ENCODE measurements at regions not wholly inside any gene's neighbourhood (a gene's known extent, or its start where the extent isn't known, plus 50 kb on each side); places are given as distances from the start of the nearest gene placed in this dataset.

GRCh38 chr1:37286881-37287280 lies 187.5 kb upstream of the ZC3H12A start (continued):
- TF ChIP-seq, protein P1, sequence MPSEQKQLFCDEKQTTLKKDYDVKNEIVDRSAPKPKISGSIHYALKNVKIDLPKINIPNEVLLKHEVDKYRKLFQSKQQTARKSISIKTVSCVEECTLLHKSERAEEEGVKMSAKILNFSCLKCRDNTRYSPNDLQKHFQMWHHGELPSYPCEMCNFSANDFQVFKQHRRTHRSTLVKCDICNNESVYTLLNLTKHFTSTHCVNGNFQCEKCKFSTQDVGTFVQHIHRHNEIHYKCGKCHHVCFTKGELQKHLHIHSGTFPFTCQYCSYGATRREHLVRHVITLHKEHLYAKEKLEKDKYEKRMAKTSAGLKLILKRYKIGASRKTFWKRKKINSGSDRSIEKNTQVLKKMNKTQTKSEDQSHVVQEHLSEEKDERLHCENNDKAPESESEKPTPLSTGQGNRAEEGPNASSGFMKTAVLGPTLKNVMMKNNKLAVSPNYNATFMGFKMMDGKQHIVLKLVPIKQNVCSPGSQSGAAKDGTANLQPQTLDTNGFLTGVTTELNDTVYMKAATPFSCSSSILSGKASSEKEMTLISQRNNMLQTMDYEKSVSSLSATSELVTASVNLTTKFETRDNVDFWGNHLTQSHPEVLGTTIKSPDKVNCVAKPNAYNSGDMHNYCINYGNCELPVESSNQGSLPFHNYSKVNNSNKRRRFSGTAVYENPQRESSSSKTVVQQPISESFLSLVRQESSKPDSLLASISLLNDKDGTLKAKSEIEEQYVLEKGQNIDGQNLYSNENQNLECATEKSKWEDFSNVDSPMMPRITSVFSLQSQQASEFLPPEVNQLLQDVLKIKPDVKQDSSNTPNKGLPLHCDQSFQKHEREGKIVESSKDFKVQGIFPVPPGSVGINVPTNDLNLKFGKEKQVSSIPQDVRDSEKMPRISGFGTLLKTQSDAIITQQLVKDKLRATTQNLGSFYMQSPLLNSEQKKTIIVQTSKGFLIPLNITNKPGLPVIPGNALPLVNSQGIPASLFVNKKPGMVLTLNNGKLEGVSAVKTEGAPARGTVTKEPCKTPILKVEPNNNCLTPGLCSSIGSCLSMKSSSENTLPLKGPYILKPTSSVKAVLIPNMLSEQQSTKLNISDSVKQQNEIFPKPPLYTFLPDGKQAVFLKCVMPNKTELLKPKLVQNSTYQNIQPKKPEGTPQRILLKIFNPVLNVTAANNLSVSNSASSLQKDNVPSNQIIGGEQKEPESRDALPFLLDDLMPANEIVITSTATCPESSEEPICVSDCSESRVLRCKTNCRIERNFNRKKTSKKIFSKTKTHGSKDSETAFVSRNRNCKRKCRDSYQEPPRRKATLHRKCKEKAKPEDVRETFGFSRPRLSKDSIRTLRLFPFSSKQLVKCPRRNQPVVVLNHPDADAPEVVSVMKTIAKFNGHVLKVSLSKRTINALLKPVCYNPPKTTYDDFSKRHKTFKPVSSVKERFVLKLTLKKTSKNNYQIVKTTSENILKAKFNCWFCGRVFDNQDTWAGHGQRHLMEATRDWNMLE (tag by site-specific recombination; conservative IDR thresholded peaks at IDR 0.05; ENCODE audit: low read depth), result no peak
- TF ChIP-seq ZNF416 (tag by site-specific recombination; IDR thresholded peaks at IDR 0.05), result no peak
- TF ChIP-seq ZBTB17 (tag by site-specific recombination; IDR thresholded peaks at IDR 0.05), result no peak
- no peak for TF ChIP-seq ZNF302 (tag by site-specific recombination; IDR thresholded peaks at IDR 0.05; ENCODE audit: low read depth)
- TF ChIP-seq, protein P2, sequence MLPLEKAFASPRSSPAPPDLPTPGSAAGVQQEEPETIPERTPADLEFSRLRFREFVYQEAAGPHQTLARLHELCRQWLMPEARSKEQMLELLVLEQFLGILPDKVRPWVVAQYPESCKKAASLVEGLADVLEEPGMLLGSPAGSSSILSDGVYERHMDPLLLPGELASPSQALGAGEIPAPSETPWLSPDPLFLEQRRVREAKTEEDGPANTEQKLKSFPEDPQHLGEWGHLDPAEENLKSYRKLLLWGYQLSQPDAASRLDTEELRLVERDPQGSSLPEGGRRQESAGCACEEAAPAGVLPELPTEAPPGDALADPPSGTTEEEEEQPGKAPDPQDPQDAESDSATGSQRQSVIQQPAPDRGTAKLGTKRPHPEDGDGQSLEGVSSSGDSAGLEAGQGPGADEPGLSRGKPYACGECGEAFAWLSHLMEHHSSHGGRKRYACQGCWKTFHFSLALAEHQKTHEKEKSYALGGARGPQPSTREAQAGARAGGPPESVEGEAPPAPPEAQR (tag by site-specific recombination; IDR thresholded peaks at IDR 0.05), result no peak
- TF ChIP-seq, protein P3, sequence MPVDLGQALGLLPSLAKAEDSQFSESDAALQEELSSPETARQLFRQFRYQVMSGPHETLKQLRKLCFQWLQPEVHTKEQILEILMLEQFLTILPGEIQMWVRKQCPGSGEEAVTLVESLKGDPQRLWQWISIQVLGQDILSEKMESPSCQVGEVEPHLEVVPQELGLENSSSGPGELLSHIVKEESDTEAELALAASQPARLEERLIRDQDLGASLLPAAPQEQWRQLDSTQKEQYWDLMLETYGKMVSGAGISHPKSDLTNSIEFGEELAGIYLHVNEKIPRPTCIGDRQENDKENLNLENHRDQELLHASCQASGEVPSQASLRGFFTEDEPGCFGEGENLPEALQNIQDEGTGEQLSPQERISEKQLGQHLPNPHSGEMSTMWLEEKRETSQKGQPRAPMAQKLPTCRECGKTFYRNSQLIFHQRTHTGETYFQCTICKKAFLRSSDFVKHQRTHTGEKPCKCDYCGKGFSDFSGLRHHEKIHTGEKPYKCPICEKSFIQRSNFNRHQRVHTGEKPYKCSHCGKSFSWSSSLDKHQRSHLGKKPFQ (tag by site-specific recombination; IDR thresholded peaks at IDR 0.05), result no peak
- TF ChIP-seq RBAK (tag by site-specific recombination; IDR thresholded peaks at IDR 0.05), result no peak
- TF ChIP-seq, protein P4, sequence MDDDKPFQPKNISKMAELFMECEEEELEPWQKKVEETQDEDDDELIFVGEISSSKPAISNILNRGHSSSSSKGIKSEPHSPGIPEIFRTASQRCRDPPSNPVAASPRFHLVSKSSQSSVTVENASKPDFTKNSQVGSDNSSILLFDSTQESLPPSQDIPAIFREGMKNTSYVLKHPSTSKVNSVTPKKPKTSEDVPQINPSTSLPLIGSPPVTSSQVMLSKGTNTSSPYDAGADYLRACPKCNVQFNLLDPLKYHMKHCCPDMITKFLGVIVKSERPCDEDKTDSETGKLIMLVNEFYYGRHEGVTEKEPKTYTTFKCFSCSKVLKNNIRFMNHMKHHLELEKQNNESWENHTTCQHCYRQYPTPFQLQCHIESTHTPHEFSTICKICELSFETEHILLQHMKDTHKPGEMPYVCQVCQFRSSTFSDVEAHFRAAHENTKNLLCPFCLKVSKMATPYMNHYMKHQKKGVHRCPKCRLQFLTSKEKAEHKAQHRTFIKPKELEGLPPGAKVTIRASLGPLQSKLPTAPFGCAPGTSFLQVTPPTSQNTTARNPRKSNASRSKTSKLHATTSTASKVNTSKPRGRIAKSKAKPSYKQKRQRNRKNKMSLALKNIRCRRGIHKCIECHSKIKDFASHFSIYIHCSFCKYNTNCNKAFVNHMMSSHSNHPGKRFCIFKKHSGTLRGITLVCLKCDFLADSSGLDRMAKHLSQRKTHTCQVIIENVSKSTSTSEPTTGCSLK (tag by site-specific recombination; IDR thresholded peaks at IDR 0.05), result no peak
- TF ChIP-seq, protein P5, sequence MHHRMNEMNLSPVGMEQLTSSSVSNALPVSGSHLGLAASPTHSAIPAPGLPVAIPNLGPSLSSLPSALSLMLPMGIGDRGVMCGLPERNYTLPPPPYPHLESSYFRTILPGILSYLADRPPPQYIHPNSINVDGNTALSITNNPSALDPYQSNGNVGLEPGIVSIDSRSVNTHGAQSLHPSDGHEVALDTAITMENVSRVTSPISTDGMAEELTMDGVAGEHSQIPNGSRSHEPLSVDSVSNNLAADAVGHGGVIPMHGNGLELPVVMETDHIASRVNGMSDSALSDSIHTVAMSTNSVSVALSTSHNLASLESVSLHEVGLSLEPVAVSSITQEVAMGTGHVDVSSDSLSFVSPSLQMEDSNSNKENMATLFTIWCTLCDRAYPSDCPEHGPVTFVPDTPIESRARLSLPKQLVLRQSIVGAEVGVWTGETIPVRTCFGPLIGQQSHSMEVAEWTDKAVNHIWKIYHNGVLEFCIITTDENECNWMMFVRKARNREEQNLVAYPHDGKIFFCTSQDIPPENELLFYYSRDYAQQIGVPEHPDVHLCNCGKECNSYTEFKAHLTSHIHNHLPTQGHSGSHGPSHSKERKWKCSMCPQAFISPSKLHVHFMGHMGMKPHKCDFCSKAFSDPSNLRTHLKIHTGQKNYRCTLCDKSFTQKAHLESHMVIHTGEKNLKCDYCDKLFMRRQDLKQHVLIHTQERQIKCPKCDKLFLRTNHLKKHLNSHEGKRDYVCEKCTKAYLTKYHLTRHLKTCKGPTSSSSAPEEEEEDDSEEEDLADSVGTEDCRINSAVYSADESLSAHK (tag by site-specific recombination; IDR thresholded peaks at IDR 0.05), result no peak
- TF ChIP-seq, protein P6, sequence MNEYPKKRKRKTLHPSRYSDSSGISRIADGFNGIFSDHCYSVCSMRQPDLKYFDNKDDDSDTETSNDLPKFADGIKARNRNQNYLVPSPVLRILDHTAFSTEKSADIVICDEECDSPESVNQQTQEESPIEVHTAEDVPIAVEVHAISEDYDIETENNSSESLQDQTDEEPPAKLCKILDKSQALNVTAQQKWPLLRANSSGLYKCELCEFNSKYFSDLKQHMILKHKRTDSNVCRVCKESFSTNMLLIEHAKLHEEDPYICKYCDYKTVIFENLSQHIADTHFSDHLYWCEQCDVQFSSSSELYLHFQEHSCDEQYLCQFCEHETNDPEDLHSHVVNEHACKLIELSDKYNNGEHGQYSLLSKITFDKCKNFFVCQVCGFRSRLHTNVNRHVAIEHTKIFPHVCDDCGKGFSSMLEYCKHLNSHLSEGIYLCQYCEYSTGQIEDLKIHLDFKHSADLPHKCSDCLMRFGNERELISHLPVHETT (tag by site-specific recombination; IDR thresholded peaks at IDR 0.05), result no peak
- no peak for TF ChIP-seq ZNF629 (tag by site-specific recombination; IDR thresholded peaks at IDR 0.05)

- H3K9me3 ChIP-seq (ENCODE audit: control insufficient read depth, insufficient read depth, low read depth, low read length), result no peaks in the 10 kb centered on the region
- no peak overlapping the region for H3K27ac ChIP-seq (ENCODE audit: extremely low read depth, low read depth, low read length)
- ChIA-PET POLR2A (no interaction called here), CTCF (no interaction called here)
- no peak overlapping the region for H3K4me3 ChIP-seq (ENCODE audit: low read depth, low read length)
- H3K4me1 ChIP-seq (ENCODE audit: control insufficient read depth, insufficient read depth, low read length), result no peaks in the 10 kb centered on the region
- no peaks in the 10 kb centered on the region for H3K36me3 ChIP-seq (ENCODE audit: control insufficient read depth in 2 of 2, insufficient read depth in 1 of 2, low read length in 2 of 2)
- TF ChIP-seq ZNF221 (tag by site-specific recombination; IDR thresholded peaks at IDR 0.05; ENCODE audit: borderline replicate concordance) (no peak), ZNF513 (tag by site-specific recombination; IDR thresholded peaks at IDR 0.05) (no peak), KLF17 (tag by site-specific recombination; IDR thresholded peaks at IDR 0.05) (no peak), KLF16 (tag by site-specific recombination; IDR thresholded peaks at IDR 0.05) (no peak), ZNF629 (tag by site-specific recombination; IDR thresholded peaks at IDR 0.05) (no peak), ZNF169 (tag by site-specific recombination; IDR thresholded peaks at IDR 0.05) (no peak), ZFP3 (tag by site-specific recombination; IDR thresholded peaks at IDR 0.05; ENCODE audit: low read depth) (no peak)
- TF ChIP-seq, protein P7, sequence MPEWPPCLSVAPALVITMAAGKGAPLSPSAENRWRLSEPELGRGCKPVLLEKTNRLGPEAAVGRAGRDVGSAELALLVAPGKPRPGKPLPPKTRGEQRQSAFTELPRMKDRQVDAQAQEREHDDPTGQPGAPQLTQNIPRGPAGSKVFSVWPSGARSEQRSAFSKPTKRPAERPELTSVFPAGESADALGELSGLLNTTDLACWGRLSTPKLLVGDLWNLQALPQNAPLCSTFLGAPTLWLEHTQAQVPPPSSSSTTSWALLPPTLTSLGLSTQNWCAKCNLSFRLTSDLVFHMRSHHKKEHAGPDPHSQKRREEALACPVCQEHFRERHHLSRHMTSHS (tag by site-specific recombination; IDR thresholded peaks at IDR 0.05), result no peak
These were observed 185.5 kb upstream of the ZC3H12A start for GRCh38 chr1:37288900-37289299.

Measured in HEK293 (cell line).